IPS DF 6.9 (cell line): ENCODE measurements at regions not wholly inside any gene's neighbourhood (a gene's known extent, or its start where the extent isn't known, plus 50 kb on each side); places are given as distances from the start of the nearest gene placed in this dataset.

Source experiments
- DNase-seq: peaks from one replicate; pipeline ENCODE4 v3.0.0-alpha.2; 2013; ENCODE audit warnings: low read depth, low spot score
- H3K27ac ChIP-seq: one replicate; pipeline ENCODE4 v1.5.1; 2013; ENCODE audit warnings: low read length, control low read depth
- H3K27me3 ChIP-seq: 2 replicates; pipeline ENCODE4 v1.6.1; 2013; ENCODE audit warnings: mild to moderate bottlenecking, low read length; ENCODE audit not compliant: control insufficient read depth, insufficient read depth
- H3K36me3 ChIP-seq: 2 replicates; pipeline ENCODE4 v1.6.1; 2013; ENCODE audit warnings: low read length; ENCODE audit not compliant: control insufficient read depth, insufficient read depth
- H3K4me1 ChIP-seq: 2 replicates; pipeline ENCODE4 v1.6.1; 2013; ENCODE audit warnings: low read length; ENCODE audit not compliant: control insufficient read depth, insufficient read depth
- H3K4me3 ChIP-seq: 2 replicates; pipeline ENCODE4 v1.5.1; 2013; ENCODE audit warnings: mild to moderate bottlenecking, low read length
- H3K9me3 ChIP-seq: 2 replicates; pipeline ENCODE4 v1.6.1; 2013; ENCODE audit warnings: low read length, inconsistent platforms; ENCODE audit not compliant: control insufficient read depth, insufficient read depth
- WGBS: extraction: QIAGEN DNeasy Blood & Tissue Kit; methylation state at CpG from one replicate; pipeline ENCODE4 v1.1.7; 2013; ENCODE audit warnings: mixed read lengths, missing lambda C conversion rate; ENCODE audit not compliant: insufficient read length, insufficient coverage; 5-methylcytosine and 5-hydroxymethylcytosine counted together

DNA sequence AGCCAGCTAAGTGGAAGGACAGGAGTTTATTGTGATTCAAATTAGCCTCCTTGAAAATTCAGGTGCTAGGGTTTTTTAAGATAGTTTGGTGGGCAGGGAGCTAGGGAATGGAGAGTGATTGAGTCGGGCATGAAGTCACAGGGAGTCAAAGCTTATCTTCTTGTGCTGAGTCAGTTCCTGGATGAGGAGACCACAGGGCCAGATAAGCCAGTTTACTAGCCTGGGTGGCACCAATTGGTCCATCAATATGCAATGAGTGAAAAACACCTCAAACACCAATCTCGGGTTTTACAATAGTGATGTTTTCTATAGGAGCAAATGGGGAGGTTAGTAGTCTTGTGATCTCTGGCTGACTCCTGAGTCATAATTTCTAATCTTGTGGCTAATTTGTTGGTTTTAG lies 165.1 kb downstream of the ABCC12 start:
- no peaks in the 10 kb centered on the region; the same call in 1 of the 2 replicates for H3K4me1 ChIP-seq
- H3K27me3 ChIP-seq = no peaks in the 10 kb centered on the region
- no peak overlapping the region for H3K27ac ChIP-seq
- no peak overlapping the region for H3K4me3 ChIP-seq
- no peak for DNase-seq
- H3K9me3 ChIP-seq = no peaks in the 10 kb centered on the region
- H3K36me3 ChIP-seq = no peaks in the 10 kb centered on the region
- WGBS = no CpG with 5 or more reads among the region's 2 CpGs

GRCh38 chr16:47987136-47987535 lies 168.7 kb downstream of the ABCC12 start:
- no peaks in the 10 kb centered on the region for H3K9me3 ChIP-seq
- no peaks in the 10 kb centered on the region for H3K36me3 ChIP-seq
- peaks cover 1% of the 10 kb centered on the region; the same call in 1 of the 2 replicates for H3K4me1 ChIP-seq
- WGBS = no CpG with 5 or more reads among the region's 2 CpGs
- H3K4me3 ChIP-seq = no peak overlapping the region
- H3K27ac ChIP-seq = no peak overlapping the region
- DNase-seq = no peak
- no peaks in the 10 kb centered on the region for H3K27me3 ChIP-seq

- Histone ChIP-seq H3K27ac (no peak overlapping the region), H3K4me3 (no peak overlapping the region), H3K9me3 (no peaks in the 10 kb centered on the region), H3K27me3 (no peaks in the 10 kb centered on the region), H3K36me3 (no peaks in the 10 kb centered on the region), H3K4me1 (peaks cover 1% of the 10 kb centered on the region; the same call in 1 of the 2 replicates)
- DNase-seq = no peak
These were observed 169.8 kb downstream of the ABCC12 start for GRCh38 chr16:47986031-47986430.

DNA sequence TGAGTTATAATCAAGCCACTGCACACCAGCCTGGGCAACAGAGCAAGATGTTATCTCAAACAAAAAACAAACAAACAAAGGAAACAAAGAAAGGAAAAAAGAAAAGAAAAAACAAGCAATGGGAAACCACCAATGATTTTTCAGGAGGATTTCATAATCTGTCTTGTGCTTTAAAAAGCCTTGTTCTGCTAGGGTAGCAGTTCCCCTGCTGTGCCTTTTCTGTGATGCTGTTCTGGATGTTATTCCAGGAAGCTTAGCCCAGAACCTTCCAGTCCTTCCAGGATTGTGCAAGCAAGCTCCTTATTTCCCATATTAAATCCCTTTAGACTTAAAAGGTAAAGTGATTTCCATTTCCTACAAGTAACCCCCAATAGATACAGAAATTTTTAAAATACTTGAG lies 171.1 kb downstream of the ABCC12 start:
- no peak overlapping the region for H3K4me3 ChIP-seq
- H3K36me3 ChIP-seq = no peaks in the 10 kb centered on the region
- H3K27ac ChIP-seq = no peak overlapping the region
- peaks cover 1% of the 10 kb centered on the region; the same call in 1 of the 2 replicates for H3K4me1 ChIP-seq
- H3K27me3 ChIP-seq = no peaks in the 10 kb centered on the region
- no peaks in the 10 kb centered on the region for H3K9me3 ChIP-seq
- DNase-seq = no peak

DNA sequence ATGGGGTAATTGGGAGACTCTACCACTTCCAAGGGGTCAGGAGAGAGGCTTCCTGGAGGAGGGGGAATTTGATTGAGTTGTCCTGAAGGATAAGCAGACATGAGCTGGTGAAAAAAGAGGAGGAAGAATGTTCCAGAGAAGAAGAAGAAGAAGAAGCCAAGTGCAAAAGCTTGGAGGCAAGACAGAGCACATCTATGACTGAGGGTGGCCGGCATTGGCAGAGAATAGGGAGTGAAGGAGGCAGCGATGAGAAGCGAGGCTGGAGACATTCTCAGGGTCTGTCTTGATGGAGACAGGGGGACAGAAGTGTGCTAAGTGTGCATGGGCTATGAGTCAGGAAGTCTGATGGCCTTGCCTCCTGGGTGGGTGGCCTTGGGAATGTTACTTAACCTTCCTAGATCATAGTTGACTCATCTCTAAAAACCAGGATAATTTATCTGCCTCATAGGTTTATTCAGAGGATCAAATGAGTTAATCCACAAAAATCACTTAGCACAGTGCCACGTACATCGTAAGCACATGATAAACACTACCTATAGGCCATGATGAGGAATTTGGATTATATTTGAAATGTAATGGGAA lies 171.7 kb downstream of the ABCC12 start:
- DNase-seq = no peak
- no peak overlapping the region for H3K27ac ChIP-seq
- no peaks in the 10 kb centered on the region for H3K36me3 ChIP-seq
- H3K27me3 ChIP-seq = no peaks in the 10 kb centered on the region
- WGBS = no CpG with 5 or more reads among the region's 5 CpGs
- peaks cover 1% of the 10 kb centered on the region; the same call in 1 of the 2 replicates for H3K4me1 ChIP-seq
- no peak overlapping the region for H3K4me3 ChIP-seq
- no peaks in the 10 kb centered on the region for H3K9me3 ChIP-seq

DNA sequence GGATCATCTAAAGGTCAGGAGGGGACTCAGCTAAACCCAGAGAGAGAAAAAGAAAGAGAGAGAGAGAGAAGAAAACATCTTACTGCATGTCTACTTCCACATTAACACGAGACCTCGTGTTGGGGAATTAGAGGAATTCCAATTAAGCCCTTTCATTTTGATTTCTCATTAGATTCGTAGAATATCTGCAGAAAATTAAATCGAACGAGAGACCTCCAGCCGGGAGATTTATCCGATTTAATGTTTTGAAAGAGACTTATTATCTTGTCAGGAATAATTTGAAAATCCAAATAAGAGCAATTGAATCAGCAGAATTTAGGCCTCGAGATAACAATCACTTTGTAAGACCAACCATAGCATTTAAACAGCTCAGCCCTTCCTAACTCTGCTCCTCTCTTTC lies 175.6 kb downstream of the ABCC12 start:
- WGBS = no CpG with 5 or more reads among the region's 8 CpGs
- DNase-seq = no peak
- no peak overlapping the region for H3K27ac ChIP-seq

DNA sequence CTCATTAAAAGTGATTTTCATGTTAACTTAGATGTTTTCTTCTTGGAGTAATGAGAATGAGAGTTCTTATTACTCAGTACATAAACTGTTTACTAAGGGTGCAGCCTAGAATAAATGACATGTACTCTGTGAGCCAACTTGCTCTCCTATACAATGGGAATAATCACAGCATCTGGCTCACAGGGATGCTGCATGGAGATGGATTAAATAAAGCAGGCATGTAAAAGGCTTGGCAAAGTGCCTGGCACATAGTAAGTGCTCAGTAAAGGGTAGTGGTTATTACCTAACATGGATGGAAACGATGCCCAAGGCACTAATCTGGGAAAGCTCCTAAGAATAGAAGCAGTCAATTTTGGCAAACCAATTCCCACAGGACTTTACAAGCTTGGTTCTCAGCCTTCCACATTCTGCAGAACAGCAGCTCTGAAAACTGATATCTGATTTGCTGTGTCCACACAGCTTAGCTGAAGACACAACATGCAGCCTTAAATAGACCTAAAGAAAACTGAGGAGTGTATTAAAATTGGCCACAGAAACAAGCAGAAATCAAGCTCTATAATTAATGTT lies 176.1 kb downstream of the ABCC12 start:
- H3K27ac ChIP-seq = no peak overlapping the region
- no peaks in the 10 kb centered on the region for H3K9me3 ChIP-seq
- no peak overlapping the region for H3K4me3 ChIP-seq
- H3K36me3 ChIP-seq = no peaks in the 10 kb centered on the region
- H3K4me1 ChIP-seq = no peaks in the 10 kb centered on the region
- no peak for DNase-seq
- WGBS = no CpG with 5 or more reads among the region's 1 CpG
- no peaks in the 10 kb centered on the region for H3K27me3 ChIP-seq

More for the DNA sequence above, 175.6 kb downstream of the ABCC12 start:
- Histone ChIP-seq H3K4me3 (no peak overlapping the region), H3K27me3 (no peaks in the 10 kb centered on the region), H3K4me1 (no peaks in the 10 kb centered on the region), H3K36me3 (no peaks in the 10 kb centered on the region), H3K9me3 (no peaks in the 10 kb centered on the region)

DNA sequence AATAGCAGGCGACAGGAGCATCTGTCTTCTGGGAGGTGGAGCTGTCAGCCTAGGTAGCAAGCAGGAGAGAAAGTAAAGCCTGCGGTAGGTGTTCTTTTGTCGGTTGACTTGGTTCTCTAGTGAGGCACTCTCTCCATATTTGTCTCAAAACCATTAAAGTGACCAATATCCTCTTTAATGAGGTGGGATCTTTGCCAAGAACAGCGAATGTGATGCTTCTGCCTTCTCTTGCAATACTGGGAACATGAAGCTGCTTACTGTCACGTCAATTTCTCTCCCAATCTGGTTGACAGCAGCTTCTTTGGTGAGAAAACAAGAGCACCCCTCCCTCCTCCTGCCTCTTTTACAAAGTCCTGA lies 176.7 kb downstream of the ABCC12 start:
- Histone ChIP-seq H3K4me3 (no peak overlapping the region), H3K4me1 (no peaks in the 10 kb centered on the region), H3K9me3 (no peaks in the 10 kb centered on the region), H3K36me3 (no peaks in the 10 kb centered on the region), H3K27me3 (no peaks in the 10 kb centered on the region), H3K27ac (no peak overlapping the region)
- no peak for DNase-seq
- no CpG with 5 or more reads among the region's 5 CpGs for WGBS

DNA sequence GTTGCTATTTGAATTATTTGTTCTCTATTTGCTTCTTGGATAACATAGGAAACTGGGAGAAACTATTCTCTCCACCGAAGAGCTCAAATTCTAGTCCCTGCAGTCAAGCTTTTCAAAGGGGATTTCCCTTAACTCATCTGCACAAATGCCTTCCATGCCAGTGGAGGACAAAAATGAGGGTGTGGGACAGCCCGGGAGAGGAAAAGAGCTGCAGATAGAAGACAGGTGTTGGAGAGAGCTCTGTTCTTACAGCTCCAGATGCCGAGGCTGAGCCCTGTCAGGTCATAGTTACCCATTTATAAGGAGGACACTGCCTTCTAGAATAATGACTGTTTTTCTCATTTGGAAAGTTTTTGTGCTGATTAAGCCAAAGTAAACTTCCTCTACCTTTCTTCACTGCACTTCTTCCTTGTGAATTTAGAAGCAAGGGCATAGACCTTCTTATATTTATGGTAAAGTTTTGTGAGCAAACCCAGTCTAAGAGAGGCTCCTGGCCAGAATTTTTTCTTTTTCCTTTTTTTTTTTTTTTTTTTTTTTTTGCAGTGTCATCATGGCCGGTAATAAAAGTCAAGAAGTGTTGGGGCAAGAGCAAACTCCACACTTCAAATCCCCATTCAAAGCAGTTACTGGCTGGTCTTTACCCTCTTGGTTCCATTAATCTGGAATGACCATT lies 177.2 kb downstream of the ABCC12 start:
- Histone ChIP-seq H3K27ac (no peak overlapping the region), H3K4me3 (no peak overlapping the region), H3K4me1 (no peaks in the 10 kb centered on the region), H3K27me3 (no peaks in the 10 kb centered on the region), H3K36me3 (no peaks in the 10 kb centered on the region), H3K9me3 (no peaks in the 10 kb centered on the region)
- no peak for DNase-seq
- no CpG with 5 or more reads among the region's 4 CpGs for WGBS

GRCh38 chr16:47977802-47978201 lies 178.0 kb downstream of the ABCC12 start:
- DNase-seq = no peak
- Histone ChIP-seq H3K9me3 (no peaks in the 10 kb centered on the region), H3K27ac (no peak overlapping the region), H3K4me3 (no peak overlapping the region), H3K4me1 (no peaks in the 10 kb centered on the region), H3K36me3 (no peaks in the 10 kb centered on the region), H3K27me3 (no peaks in the 10 kb centered on the region)
- WGBS = no CpG with 5 or more reads among the region's 1 CpG
